NCI-H187 (cell line): ENCODE measurements at regions not wholly inside any gene's neighbourhood (a gene's known extent, or its start where the extent isn't known, plus 50 kb on each side); places are given as distances from the start of the nearest gene placed in this dataset.

Experiments
- DNase-seq, 2 experiments: peaks; one replicate each; lab custom pipeline; 2025; lab: John Stamatoyannopoulos, UW

- DNase-seq: no peak
These were observed 182.2 kb upstream of the MDGA2 start for GRCh38 chr14:47857646-47858045.

DNA sequence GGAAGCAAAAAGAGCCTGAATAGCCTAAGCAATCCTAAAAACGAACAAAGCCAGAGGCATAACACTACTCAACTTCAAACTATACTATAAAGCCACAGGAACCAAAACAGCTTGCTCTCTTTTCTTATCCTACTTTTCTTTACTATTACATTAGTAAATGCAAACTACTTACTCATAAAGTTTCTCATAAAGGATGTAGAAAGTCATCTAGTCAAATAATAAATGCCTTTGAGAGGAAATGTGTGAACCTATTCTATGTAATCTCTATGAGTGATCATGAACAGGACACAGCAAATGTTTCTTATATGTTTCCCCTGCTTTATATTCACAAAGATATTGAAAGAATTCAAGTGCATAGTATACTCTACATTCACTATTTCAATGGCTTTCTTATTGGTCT is 176.9 kb upstream of the MDGA2 start:
- no peak for DNase-seq

- DNase-seq: no peak
These were observed 170.6 kb upstream of the MDGA2 start for GRCh38 chr14:47846008-47846407.

DNA sequence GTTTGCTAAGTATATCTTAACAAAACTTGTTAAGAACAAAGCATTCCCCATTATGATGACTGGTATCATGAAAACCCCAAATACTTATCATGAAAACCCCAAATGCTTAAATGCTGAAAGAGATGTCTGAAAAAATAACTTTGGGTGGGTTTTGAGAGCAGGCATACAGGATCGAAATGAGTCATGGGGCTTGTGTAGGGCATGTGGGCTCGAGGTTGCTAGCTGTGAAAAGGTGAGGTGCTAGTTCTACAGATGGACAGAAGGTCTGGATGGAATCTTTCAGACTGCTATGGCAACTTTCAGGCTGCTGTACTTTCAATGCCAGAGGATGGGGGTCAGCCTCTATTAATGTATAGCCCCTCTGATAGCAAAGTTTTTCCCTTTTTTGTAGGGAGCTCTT is 167.8 kb upstream of the MDGA2 start:
- no peak for DNase-seq

DNA sequence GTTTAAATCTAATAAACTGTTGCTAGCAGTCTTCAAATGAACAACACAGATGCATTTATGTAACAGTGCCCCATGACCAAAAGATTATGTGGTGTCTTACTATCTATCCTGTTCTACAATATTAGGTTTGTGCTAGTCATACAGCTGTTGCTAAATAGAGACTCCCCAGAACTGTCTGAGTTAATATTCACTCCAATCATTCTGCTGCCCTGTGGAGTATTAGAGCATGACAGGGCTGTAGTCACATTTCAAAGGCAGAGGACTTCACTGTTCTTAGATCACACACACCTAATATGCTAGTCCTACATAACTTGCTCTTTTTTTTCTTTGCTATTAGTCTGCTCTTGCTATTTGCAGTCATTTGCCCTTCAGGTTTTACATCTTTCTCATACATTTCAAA is 157.6 kb upstream of the MDGA2 start:
- no peak for DNase-seq

GRCh38 chr14:47826809-47827208 is 151.4 kb upstream of the MDGA2 start:
- DNase-seq: no peak

- no peak for DNase-seq
These were observed 146.9 kb upstream of the MDGA2 start for GRCh38 chr14:47822326-47822725.

GRCh38 chr14:47821135-47821534 is 145.7 kb upstream of the MDGA2 start:
- no peak for DNase-seq

DNA sequence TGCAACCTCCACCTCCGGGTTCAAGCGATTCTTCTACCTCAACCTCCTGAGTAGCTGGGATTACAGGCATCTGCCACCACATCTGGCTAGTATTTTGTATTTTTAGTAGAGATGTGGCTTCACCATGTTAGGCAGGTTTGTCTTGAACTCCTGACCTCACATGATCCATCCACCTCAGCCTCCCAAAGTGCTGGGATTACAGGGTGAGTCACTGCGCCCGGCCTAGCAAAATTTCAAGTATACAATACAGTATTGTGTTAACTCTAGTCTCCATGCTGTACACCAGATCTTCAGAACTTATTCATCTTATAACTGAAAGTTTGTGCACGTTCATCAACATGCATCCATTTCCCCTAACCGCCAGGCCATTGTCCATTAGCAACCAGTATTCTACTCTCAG is 115.1 kb upstream of the MDGA2 start:
- DNase-seq: no peak

GRCh38 chr14:47785058-47785457 is 109.7 kb upstream of the MDGA2 start:
- no peak for DNase-seq

GRCh38 chr14:47778631-47779030 is 103.2 kb upstream of the MDGA2 start:
- DNase-seq: no peak

DNA sequence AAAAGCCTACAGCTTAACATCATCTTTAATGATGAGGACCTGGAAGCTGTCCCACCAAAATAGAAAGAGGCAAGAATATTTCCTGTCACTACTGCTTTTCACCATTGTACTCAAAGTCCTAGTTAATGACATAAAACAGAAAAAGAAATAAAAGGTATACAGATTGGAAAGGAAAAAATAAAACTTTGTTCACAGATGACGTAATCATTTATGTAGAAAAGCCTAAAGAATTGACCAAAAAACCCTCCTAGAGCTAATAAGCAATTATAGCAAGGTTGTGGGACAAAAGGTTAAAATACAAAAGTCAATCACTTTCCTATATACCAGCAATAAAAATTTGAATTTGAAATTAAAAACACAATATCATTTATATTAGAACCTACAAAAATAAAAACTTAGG is 97.2 kb upstream of the MDGA2 start:
- no peak for DNase-seq

DNA sequence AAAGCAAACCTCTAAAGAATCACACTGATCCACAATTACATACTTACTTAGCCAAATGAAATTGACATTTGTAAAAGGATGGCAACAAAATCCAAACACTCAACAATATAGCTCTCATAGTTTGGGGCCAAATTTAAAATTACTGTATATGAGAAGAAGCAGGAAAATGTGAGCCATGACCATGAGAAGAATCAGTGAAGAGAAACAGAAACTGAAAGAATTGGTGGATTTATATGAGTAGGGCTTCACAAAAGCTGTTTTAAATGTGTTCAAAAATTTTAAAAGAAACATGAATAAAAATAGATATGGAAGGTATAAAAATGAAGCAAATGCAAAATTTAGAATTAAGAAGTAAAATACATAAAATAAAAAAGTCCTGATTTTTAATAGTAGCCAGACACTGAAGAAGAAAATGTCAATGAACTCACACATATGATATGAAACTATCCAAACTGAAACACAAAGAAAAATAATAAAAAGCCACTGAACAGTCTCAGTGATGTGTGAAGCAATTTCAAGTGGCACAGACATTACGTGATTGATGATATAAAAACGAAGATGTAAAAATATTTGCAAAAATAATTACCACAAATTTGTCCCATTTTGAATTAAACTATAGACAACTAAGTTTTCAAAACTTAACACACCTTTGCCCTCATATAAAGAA is 87.9 kb upstream of the MDGA2 start:
- DNase-seq: no peak

DNA sequence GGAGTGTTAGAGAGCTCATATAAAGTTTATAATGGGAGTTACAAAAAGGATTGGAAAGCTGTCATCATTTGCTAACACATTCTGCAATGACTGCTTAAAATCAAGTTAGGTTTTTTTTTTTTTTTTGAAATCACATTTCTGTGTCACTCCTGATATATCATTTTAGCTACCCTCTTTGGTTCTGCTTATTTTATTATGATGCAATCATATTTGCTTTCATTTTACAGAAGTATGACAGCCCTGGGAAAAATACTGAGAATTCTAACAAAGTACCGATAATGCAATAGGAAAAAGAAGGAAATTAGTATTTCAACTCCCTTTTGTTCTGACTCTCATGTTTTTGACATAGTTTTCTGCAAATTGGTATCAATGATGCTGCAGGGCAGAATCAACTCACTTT is 71.6 kb upstream of the MDGA2 start:
- DNase-seq: no peak

GRCh38 chr14:47744155-47744554 is 68.8 kb upstream of the MDGA2 start:
- no peak for DNase-seq

GRCh38 chr14:47739541-47739940 is 64.1 kb upstream of the MDGA2 start:
- no peak for DNase-seq

DNA sequence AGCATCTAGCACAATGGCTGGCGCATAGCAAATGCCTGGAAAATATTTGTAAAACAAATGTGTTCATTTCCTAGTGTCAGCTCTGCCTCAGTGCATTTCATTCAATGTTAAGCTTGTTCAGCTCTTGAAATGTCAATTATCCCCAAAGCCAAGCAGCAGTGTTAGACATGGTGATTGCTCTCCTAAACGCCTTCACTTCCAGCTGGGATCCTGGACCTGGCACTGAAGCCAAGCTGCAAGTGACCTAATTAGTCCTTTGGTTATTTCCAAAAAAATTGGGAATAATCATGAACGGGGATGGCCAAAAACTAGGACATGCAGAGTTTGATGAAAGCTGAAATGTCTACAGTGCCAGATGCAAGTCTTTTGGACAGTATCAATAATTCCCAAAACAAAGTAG is 54.9 kb upstream of the MDGA2 start:
- no peak for DNase-seq
